Stimulated activated CD4-positive, alpha-beta T cell treated with anti-CD3 and anti-CD28 coated beads, Interleukin-1b, Interleukin-23, amount 100 ng/mL, for 48 hours (primary cell): ENCODE measurements at regions not wholly inside any gene's neighbourhood (a gene's known extent, or its start where the extent isn't known, plus 50 kb on each side); places are given as distances from the start of the nearest gene placed in this dataset.
"Not testable (repeated sequence)": the region's sequence is repeated elsewhere in the genome, so short reads cannot be mapped to it uniquely, and the experiment has no call there.

ENCODE experiments used
- DNase-seq: peaks from one replicate; pipeline ENCODE4 v3.0.0-alpha.2; 2020

- no peak for DNase-seq
Observed at GRCh38 chr15:45962733-45963132, 327.9 kb downstream of the SQOR start.

GRCh38 chr15:45970542-45970941 is 335.7 kb downstream of the SQOR start:
- no peak for DNase-seq

- no peak for DNase-seq
Observed at GRCh38 chr15:45980366-45980765, 345.5 kb downstream of the SQOR start.

GRCh38 chr15:45981625-45982024 is 346.8 kb downstream of the SQOR start:
- DNase-seq = no peak

- no peak for DNase-seq
Observed at GRCh38 chr15:45991863-45992262, 357.0 kb downstream of the SQOR start.

- DNase-seq = no peak
Observed at GRCh38 chr15:45993072-45993471, 358.2 kb downstream of the SQOR start.

- DNase-seq = no peak
Observed at GRCh38 chr15:45993508-45993907, 358.7 kb downstream of the SQOR start.

GRCh38 chr15:45995800-45996199 is 361.0 kb downstream of the SQOR start:
- DNase-seq = no peak

- DNase-seq = no peak
Observed at GRCh38 chr15:46014532-46014931, 379.7 kb downstream of the SQOR start.

GRCh38 chr15:46034755-46035154 is 399.9 kb downstream of the SQOR start:
- DNase-seq = no peak

- no peak for DNase-seq
Observed at GRCh38 chr15:46039703-46040102, 404.9 kb downstream of the SQOR start.

GRCh38 chr15:46041905-46042304 is 407.1 kb downstream of the SQOR start:
- no peak for DNase-seq

- DNase-seq = no peak
Observed at GRCh38 chr15:46059921-46060594, 425.2 kb downstream of the SQOR start.

GRCh38 chr15:46061002-46061401 is 426.2 kb downstream of the SQOR start:
- no peak for DNase-seq

- DNase-seq = no peak
Observed at GRCh38 chr15:46077220-46077619, 442.4 kb downstream of the SQOR start.

GRCh38 chr15:46079046-46079445 is 444.2 kb downstream of the SQOR start:
- no peak for DNase-seq

- DNase-seq = no peak
Observed at GRCh38 chr15:46080016-46080415, 445.2 kb downstream of the SQOR start.

- no peak for DNase-seq
Observed at GRCh38 chr15:46088486-46089445, 453.9 kb downstream of the SQOR start.

- DNase-seq = no peak
Observed at GRCh38 chr15:46089467-46089935, 454.7 kb downstream of the SQOR start.

GRCh38 chr15:46091860-46092450 is 457.1 kb downstream of the SQOR start:
- DNase-seq = no peak

GRCh38 chr15:46098006-46098405 is 463.2 kb downstream of the SQOR start:
- not testable (repeated sequence) for DNase-seq

GRCh38 chr15:46110755-46111154 is 475.9 kb downstream of the SQOR start:
- no peak for DNase-seq

GRCh38 chr15:46111730-46112129 is 476.9 kb downstream of the SQOR start:
- no peak for DNase-seq

GRCh38 chr15:46117071-46117470 is 482.2 kb downstream of the SQOR start:
- DNase-seq = no peak
